ENCODE measurements at regions not wholly inside any gene's neighbourhood (a gene's known extent, or its start where the extent isn't known, plus 50 kb on each side); places are given as distances from the start of the nearest gene placed in this dataset.

- no peak for TF ChIP-seq HNRNPLL (IDR thresholded peaks at IDR 0.05; ENCODE audit: low read depth, low read length, poor library complexity, severe bottlenecking)
- no peak for TF ChIP-seq ZNF790 (CRISPR knock-in tag; IDR thresholded peaks at IDR 0.05; ENCODE audit: borderline replicate concordance)
- no peak for TF ChIP-seq ZNF678 (CRISPR knock-in tag; IDR thresholded peaks at IDR 0.05)
- no peak for TF ChIP-seq HDAC6 (IDR thresholded peaks at IDR 0.05; ENCODE audit: low read depth, low read length)
Measured at GRCh38 chr5:170179626-170180025, 53.2 kb upstream of the C5orf58 start (continued).

GRCh38 chr5:170181902-170182301 lies 50.9 kb upstream of the C5orf58 start:
- WGBS (ENCODE audit: low lambda C conversion rate) = 38% methylated on average over 2 of the region's 2 CpGs
- no peaks in the 10 kb centered on the region; a peak in 1 of 5 replicates for H3K27me3 ChIP-seq (ENCODE audit: control insufficient read depth in 1 of 2, insufficient read depth in 2 of 2, low read length in 2 of 2)
- no peaks in the 10 kb centered on the region for H3K36me3 ChIP-seq (replicated peaks in 1 of 2; ENCODE audit: control insufficient read depth in 1 of 2, insufficient read depth in 2 of 2, low read length in 2 of 2)
- H3K4me2 ChIP-seq (ENCODE audit: low read depth, low read length) = no peak overlapping the region
- no TSS peak for BruUV-seq (replicated peaks)
- in situ Hi-C loops (cut with HindIII; ENCODE audit: extremely low pct_ligation_motif_present, low pct_unique_long_range_greater_than_20kb) = loop anchor here (5.0 kb wide), 1 partner anchor 80 kb away; no protein-coding TSS in a partner anchor
- H3K27ac ChIP-seq (ENCODE audit: extremely low read length, insufficient read depth, low read length) = no peak overlapping the region
- peaks cover 11% of the 10 kb centered on the region for H3K4me1 ChIP-seq (ENCODE audit: insufficient read depth, low read length)
- H3K79me2 ChIP-seq (ENCODE audit: insufficient read depth, low read length) = no peaks in the 10 kb centered on the region
- H3K9ac ChIP-seq (ENCODE audit: insufficient read depth, low read depth, low read length) = no peak overlapping the region
- H3K4me3 ChIP-seq (replicated peaks in 1 of 3; ENCODE audit: insufficient read depth in 1 of 3, low read depth in 2 of 3, low read length in 3 of 3) = no peak overlapping the region
- POLR2A ChIA-PET = no interaction called here
- no peak for FAIRE-seq
- H3K9me3 ChIP-seq (ENCODE audit: low read length) = no peaks in the 10 kb centered on the region
- CTCF ChIA-PET (ENCODE audit: low intra/inter-chr PET ratio, low total read pairs) = no interaction called here
- no peak for ATAC-seq
- intact Hi-C loops (cut with micrococcal nuclease; ENCODE audit: unreplicated experiment) = no loop called here
- H4K20me1 ChIP-seq (ENCODE audit: insufficient read depth, low read length) = no peaks in the 10 kb centered on the region
- no peak for DNase-seq (ENCODE audit: low spot score)
- H2AFZ ChIP-seq (ENCODE audit: low read length) = no peak overlapping the region
- TF ChIP-seq SCMH1 (CRISPR knock-in tag; IDR thresholded peaks at IDR 0.05; ENCODE audit: borderline replicate concordance) = no peak
- no peak for TF ChIP-seq ZFP36L1 (CRISPR knock-in tag; IDR thresholded peaks at IDR 0.05)
- no peak for TF ChIP-seq ZNF251 (CRISPR knock-in tag; IDR thresholded peaks at IDR 0.05)
- TF ChIP-seq TCF7 (IDR thresholded peaks at IDR 0.05; ENCODE audit: low read depth) = no peak
- TF ChIP-seq HES4 (CRISPR knock-in tag; IDR thresholded peaks at IDR 0.05; ENCODE audit: borderline replicate concordance) = no peak
- TF ChIP-seq SRF (IDR thresholded peaks at IDR 0.05; ENCODE audit: low read depth, low read length) = no peak
- no peak for TF ChIP-seq ZNF839 (CRISPR knock-in tag; IDR thresholded peaks at IDR 0.05; ENCODE audit: borderline replicate concordance)
- TF ChIP-seq JUNB (CRISPR knock-in tag; IDR thresholded peaks at IDR 0.05; ENCODE audit: borderline replicate concordance) = no peak
- no peak for TF ChIP-seq GMEB1 (CRISPR knock-in tag; IDR thresholded peaks at IDR 0.05; ENCODE audit: borderline replicate concordance)
- TF ChIP-seq HDAC2 (CRISPR knock-in tag; IDR thresholded peaks at IDR 0.05) = no peak
- no peak for TF ChIP-seq HOXD1 (CRISPR knock-in tag; IDR thresholded peaks at IDR 0.05)
- no peak for TF ChIP-seq ZBTB7A (CRISPR knock-in tag; IDR thresholded peaks at IDR 0.05)
- TF ChIP-seq JUN (CRISPR knock-in tag; IDR thresholded peaks at IDR 0.05) = no peak
- TF ChIP-seq AKAP8 (CRISPR knock-in tag; IDR thresholded peaks at IDR 0.05) = no peak
- TF ChIP-seq KDM6A (CRISPR knock-in tag; IDR thresholded peaks at IDR 0.05; ENCODE audit: low read depth) = no peak
- TF ChIP-seq ZBTB14 (CRISPR knock-in tag; IDR thresholded peaks at IDR 0.05) = no peak
- no peak for TF ChIP-seq ATF2 (CRISPR knock-in tag; IDR thresholded peaks at IDR 0.05)
